Karpas-422 (cell line): ENCODE measurements at regions not wholly inside any gene's neighbourhood (a gene's known extent, or its start where the extent isn't known, plus 50 kb on each side); places are given as distances from the start of the nearest gene placed in this dataset. TPM values are rescaled to one million over a fixed set of nuclear protein-coding genes. Genes with fewer than 3 reads are reported as not detected.

Experiments
- DNase-seq: peaks from one replicate; pipeline ENCODE4 v3.0.0-alpha.2; 2015
- H2AFZ ChIP-seq: fragments of 200-600 bp; sonication (generic); 2 replicates; pipeline ENCODE4 v1.6.1; 2014; ENCODE audit warnings: antibody characterized with exemption, low read length, mixed read lengths
- H3K27ac ChIP-seq: fragments of 200-600 bp; sonication (generic); 2 replicates; pipeline ENCODE4 v1.5.1; 2014; ENCODE audit warnings: mild to moderate bottlenecking, low read length, moderate library complexity
- H3K27me3 ChIP-seq: fragments of 200-600 bp; sonication (generic); 2 replicates; pipeline ENCODE4 v1.6.1; 2014; ENCODE audit warnings: low read length, mixed read lengths
- H3K36me3 ChIP-seq: fragments of 200-600 bp; sonication (generic); 2 replicates; pipeline ENCODE4 v1.6.1; 2014; ENCODE audit warnings: low read length, mixed read lengths; ENCODE audit not compliant: insufficient read depth
- H3K4me1 ChIP-seq: fragments of 200-600 bp; sonication (generic); 2 replicates; pipeline ENCODE4 v1.6.1; 2014; ENCODE audit warnings: mild to moderate bottlenecking, low read length, mixed read lengths
- H3K4me2 ChIP-seq: fragments of 200-600 bp; sonication (generic); 2 replicates; pipeline ENCODE4 v1.6.1; 2014; ENCODE audit warnings: low read length, low read depth, mild to moderate bottlenecking; ENCODE audit not compliant: poor library complexity, severe bottlenecking
- H3K4me3 ChIP-seq: fragments of 200-600 bp; sonication (generic); 2 replicates; pipeline ENCODE4 v1.5.1; 2014; ENCODE audit warnings: mild to moderate bottlenecking, antibody characterized with exemption, low read length, mixed read lengths
- H3K79me2 ChIP-seq: fragments of 200-600 bp; sonication (generic); 2 replicates; pipeline ENCODE4 v1.6.1; 2014; ENCODE audit warnings: mild to moderate bottlenecking, low read length, mixed read lengths
- H3K9ac ChIP-seq: fragments of 200-600 bp; sonication (generic); 2 replicates; pipeline ENCODE4 v1.6.0; 2014; ENCODE audit warnings: low read length
- H3K9me2 ChIP-seq: fragments of 200-600 bp; sonication (generic), shearing (Covaris generic); replicated peaks from 2 replicates; pipeline ENCODE4 v1.6.0; 2014; ENCODE audit warnings: mild to moderate bottlenecking, low read length, moderate library complexity; ENCODE audit not compliant: insufficient read depth
- H3K9me3 ChIP-seq: fragments of 300-700, 200-600 bp; sonication (generic); 2 replicates; pipeline ENCODE4 v1.6.1; 2014; ENCODE audit warnings: low read length, mixed read lengths
- H4K20me1 ChIP-seq: fragments of 200-600 bp; sonication (generic); 2 replicates; pipeline ENCODE4 v1.6.1; 2014; ENCODE audit warnings: mild to moderate bottlenecking, antibody characterized with exemption, low read length, low read depth; ENCODE audit not compliant: insufficient read depth
- small RNA-seq: library from RNA; depleted of rRNA; stranded (forward); fragments of <200 nt; gene quantifications from one replicate; pipeline ENCODE3, GENCODE V24; 2014

GRCh38 chr10:79009145-79009544 lies 59.6 kb upstream of the ZMIZ1 start:
- Histone ChIP-seq H3K4me1 (peaks cover 23% of the 10 kb centered on the region), H3K36me3 (no peaks in the 10 kb centered on the region), H3K9ac (no peak overlapping the region), H3K79me2 (no peaks in the 10 kb centered on the region), H3K9me2 (no peaks in the 10 kb centered on the region), H3K27me3 (no peaks in the 10 kb centered on the region), H4K20me1 (0 out of 2 replicates have a peak, but pooled peaks cover 4% of the 10 kb centered on the region), H3K4me2 (no peak overlapping the region), H3K9me3 (no peaks in the 10 kb centered on the region), H3K27ac (no peak overlapping the region), H2AFZ (no peak overlapping the region), H3K4me3 (no peak overlapping the region)
- no peak for DNase-seq

DNA sequence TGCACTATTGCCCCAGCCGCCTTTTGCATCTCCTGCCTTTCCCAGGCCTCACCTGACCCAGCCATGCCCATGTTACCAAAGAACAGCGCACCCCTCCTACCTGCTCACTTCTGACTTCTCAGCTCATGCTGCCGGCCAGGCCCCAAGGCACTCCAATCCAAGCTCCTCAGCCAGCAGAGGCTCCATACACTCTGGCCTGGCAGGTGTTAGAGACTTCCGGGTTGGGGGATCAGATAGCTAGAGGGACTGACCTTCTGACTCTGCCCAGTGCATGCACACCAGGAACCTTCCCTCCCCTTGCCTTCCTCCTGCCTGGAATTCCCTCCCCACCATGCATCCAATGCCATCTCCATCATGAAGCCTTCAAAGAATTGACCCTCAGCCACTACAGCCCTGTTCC lies 56.2 kb upstream of the ZMIZ1 start:
- H3K9me2 ChIP-seq, result no peaks in the 10 kb centered on the region

GRCh38 chr10:79013406-79013987 lies 55.3 kb upstream of the ZMIZ1 start:
- Histone ChIP-seq H3K9me3 (no peaks in the 10 kb centered on the region), H3K9ac (no peak overlapping the region), H3K79me2 (no peaks in the 10 kb centered on the region), H3K36me3 (no peaks in the 10 kb centered on the region), H3K27me3 (no peaks in the 10 kb centered on the region), H3K4me1 (peaks cover 47% of the 10 kb centered on the region), H2AFZ (no peak overlapping the region), H4K20me1 (no peaks in the 10 kb centered on the region), H3K9me2 (no peaks in the 10 kb centered on the region), H3K4me2 (no peak overlapping the region), H3K4me3 (no peak overlapping the region), H3K27ac (no peak overlapping the region)
- DNase-seq, result no peak

More for the DNA sequence above, 56.2 kb upstream of the ZMIZ1 start:
- Histone ChIP-seq H3K27ac (no peak overlapping the region), H3K9ac (no peak overlapping the region), H2AFZ (no peak overlapping the region), H3K79me2 (no peaks in the 10 kb centered on the region), H3K9me3 (no peaks in the 10 kb centered on the region), H3K27me3 (no peaks in the 10 kb centered on the region), H3K4me3 (no peak overlapping the region), H3K36me3 (no peaks in the 10 kb centered on the region), H4K20me1 (no peaks in the 10 kb centered on the region), H3K4me2 (no peak overlapping the region), H3K4me1 (peaks cover 47% of the 10 kb centered on the region)
- DNase-seq, result no peak

DNA sequence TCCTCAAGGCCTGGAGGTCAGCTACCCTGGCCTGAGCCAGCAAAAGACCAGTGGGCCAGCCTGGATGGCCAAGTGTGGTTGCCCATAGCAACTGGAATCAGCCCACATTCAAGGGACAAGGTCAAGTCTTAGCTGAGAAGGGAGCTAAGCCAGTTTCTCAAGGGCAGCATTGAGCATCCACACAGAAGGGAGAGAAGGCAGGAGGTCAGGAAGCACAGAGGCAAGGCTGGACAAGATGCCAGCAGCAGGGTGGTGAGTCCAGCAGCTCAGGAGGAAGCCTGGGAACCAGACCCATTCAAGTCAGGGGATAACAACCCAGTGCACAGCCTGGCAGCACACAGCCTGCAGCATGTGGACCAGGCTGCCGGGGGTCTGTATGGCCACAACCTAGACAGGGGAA lies 54.0 kb upstream of the ZMIZ1 start:
- Histone ChIP-seq H3K36me3 (no peaks in the 10 kb centered on the region), H3K9me3 (no peaks in the 10 kb centered on the region), H2AFZ (no peak overlapping the region), H3K79me2 (no peaks in the 10 kb centered on the region), H3K27me3 (no peaks in the 10 kb centered on the region), H3K4me3 (peak overlapping the region; percentile 23; the same call in 1 of the 2 replicates), H3K9ac (no peak overlapping the region), H3K4me2 (peak overlapping the region; percentile 50), H3K9me2 (no peaks in the 10 kb centered on the region), H4K20me1 (no peaks in the 10 kb centered on the region), H3K4me1 (peaks cover 47% of the 10 kb centered on the region), H3K27ac (no peak overlapping the region)
- DNase-seq, result no peak

DNA sequence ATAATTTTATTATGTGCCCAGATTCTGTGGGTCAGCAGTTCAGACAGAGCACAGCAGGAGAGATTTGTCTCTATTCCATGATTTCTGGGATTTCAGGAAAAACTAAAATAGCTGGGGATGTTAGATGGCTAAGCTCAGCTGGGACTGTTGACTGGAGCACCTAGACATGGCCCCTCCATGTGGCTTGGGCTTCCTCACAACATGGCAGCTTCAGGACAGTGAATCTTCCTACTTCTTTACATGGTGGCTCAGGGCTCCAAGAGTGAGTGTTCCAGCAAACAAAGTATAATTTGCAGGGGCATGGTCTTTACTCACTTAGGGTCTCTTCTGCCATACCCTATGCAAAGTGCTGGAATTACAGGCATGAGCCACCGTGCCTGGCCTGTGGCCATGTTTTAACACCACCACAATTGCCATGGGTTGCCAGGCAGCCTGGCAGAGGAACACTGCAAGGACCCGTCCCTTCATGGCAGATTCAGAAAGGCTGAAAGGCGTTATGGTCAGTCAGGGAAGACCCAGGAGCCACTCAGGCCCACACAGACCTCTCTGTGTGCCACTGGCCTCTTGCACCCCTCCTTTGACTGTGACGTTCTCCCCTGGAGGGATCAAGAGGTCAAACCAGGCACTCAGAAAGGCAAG lies 50.8 kb upstream of the ZMIZ1 start:
- H3K9me3 ChIP-seq, result no peaks in the 10 kb centered on the region
- H2AFZ ChIP-seq, result no peak overlapping the region
- H3K4me2 ChIP-seq, result no peak overlapping the region
- no peak overlapping the region for H3K9ac ChIP-seq
- H3K4me1 ChIP-seq, result peaks cover 36% of the 10 kb centered on the region
- H3K27ac ChIP-seq, result no peak overlapping the region
- H3K4me3 ChIP-seq, result no peak overlapping the region
- H3K27me3 ChIP-seq, result no peaks in the 10 kb centered on the region
- H3K9me2 ChIP-seq, result no peaks in the 10 kb centered on the region
- DNase-seq, result no peak
- H3K79me2 ChIP-seq, result no peaks in the 10 kb centered on the region
- H3K36me3 ChIP-seq, result no peaks in the 10 kb centered on the region
- H4K20me1 ChIP-seq, result no peaks in the 10 kb centered on the region

DNA sequence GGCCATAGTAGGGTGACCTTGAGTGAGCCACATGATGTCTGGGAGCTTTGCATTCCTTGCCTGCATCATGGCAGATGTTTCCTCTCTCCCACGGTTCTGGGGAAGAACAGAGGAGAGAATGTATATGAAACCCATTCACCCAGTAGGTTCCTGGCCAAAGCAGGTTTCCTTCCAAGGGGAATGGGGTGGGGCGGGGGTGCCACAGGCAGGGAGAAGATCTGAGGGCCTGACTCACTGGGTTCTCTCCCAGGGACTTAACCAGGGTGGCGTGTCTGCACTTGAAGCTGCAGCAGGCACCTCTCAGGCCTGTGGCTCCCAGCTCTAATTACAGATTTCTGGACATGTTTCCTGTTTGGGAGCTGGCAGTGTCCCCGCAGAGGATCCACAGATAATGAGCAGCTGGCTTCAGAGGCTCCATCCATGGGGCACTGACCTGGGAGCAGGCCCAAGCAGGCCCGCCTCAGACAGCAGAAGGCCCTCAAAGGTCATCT lies 50.2 kb upstream of the ZMIZ1 start:
- no peaks in the 10 kb centered on the region for H3K36me3 ChIP-seq

More for the DNA sequence above, 50.2 kb upstream of the ZMIZ1 start:
- Histone ChIP-seq H3K9ac (no peak overlapping the region), H3K4me3 (no peak overlapping the region), H3K9me2 (no peaks in the 10 kb centered on the region), H3K27me3 (no peaks in the 10 kb centered on the region), H3K9me3 (no peaks in the 10 kb centered on the region), H3K4me2 (no peak overlapping the region), H3K27ac (no peak overlapping the region), H3K4me1 (peaks cover 36% of the 10 kb centered on the region), H3K79me2 (no peaks in the 10 kb centered on the region), H4K20me1 (no peaks in the 10 kb centered on the region), H2AFZ (no peak overlapping the region)
- DNase-seq, result no peak

Small RNAs in the stretch of these regions (small RNA-seq; reads per million reads assigned to genes)
- gene RF00056, result not detected
